CD4-positive, CD25-positive, alpha-beta regulatory T cell (primary cell): ENCODE measurements at regions not wholly inside any gene's neighbourhood (a gene's known extent, or its start where the extent isn't known, plus 50 kb on each side); places are given as distances from the start of the nearest gene placed in this dataset.

Source experiments
- ATAC-seq, 2 donors: fragments of 150-1000 bp; cut with Tn5 transposase; one replicate each; pipeline ENCODE4 v1.10.0; 2021; ENCODE audit warnings: low read depth in 2 of 2, moderate number of reproducible peaks in 2 of 2, moderate library complexity in 1 of 2
- DNase-seq, 3 donors: peaks; one replicate each; pipeline versions ENCODE4 v3.0.0 to v3.0.0-alpha.2; 2012 to 2022; ENCODE audit warnings: mixed read lengths in 1 of 3
- H3K27ac ChIP-seq: one replicate; pipeline ENCODE4 v1.7.0; 2013; ENCODE audit warnings: mild to moderate bottlenecking, low read length; ENCODE audit not compliant: insufficient read depth, poor library complexity, severe bottlenecking
- H3K27me3 ChIP-seq: one replicate; pipeline ENCODE4 v1.7.0; 2013; ENCODE audit warnings: low read length; ENCODE audit not compliant: control insufficient read depth, insufficient read depth
- H3K36me3 ChIP-seq: one replicate; pipeline ENCODE4 v1.7.0; 2013; ENCODE audit warnings: mild to moderate bottlenecking, low read length, moderate library complexity; ENCODE audit not compliant: control insufficient read depth, insufficient read depth
- H3K4me1 ChIP-seq: 2 replicates; pipeline ENCODE4 v1.7.0; 2013; ENCODE audit warnings: mild to moderate bottlenecking, low read length; ENCODE audit not compliant: insufficient read depth, control insufficient read depth, poor library complexity, severe bottlenecking
- H3K4me3 ChIP-seq: one replicate; pipeline ENCODE4 v1.7.0; 2013; ENCODE audit warnings: low read depth, mild to moderate bottlenecking, low read length, moderate library complexity
- H3K9me3 ChIP-seq, 2 experiments: 1 replicate in 1 of 2; 2 replicates in 1 of 2; pipeline ENCODE4 v1.7.0; 2013; ENCODE audit warnings: low read length in 2 of 2, mild to moderate bottlenecking in 1 of 2, moderate library complexity in 1 of 2; ENCODE audit not compliant: control insufficient read depth in 2 of 2
- H3K27ac Mint-ChIP-seq, 3 donors: one replicate each; pipeline ENCODE4 v1.8.0; 2020 to 2022; ENCODE audit warnings: mild to moderate bottlenecking in 3 of 3, mixed read lengths in 3 of 3, moderate library complexity in 2 of 3
- H3K27me3 Mint-ChIP-seq: one replicate; pipeline ENCODE4 v1.8.0; 2022; ENCODE audit warnings: mild to moderate bottlenecking, mixed read lengths
- H3K36me3 Mint-ChIP-seq: one replicate; pipeline ENCODE4 v1.8.0; 2020; ENCODE audit warnings: mixed read lengths
- H3K4me1 Mint-ChIP-seq, 4 donors: one replicate each; pipeline ENCODE4 v1.8.0; 2020 to 2022; ENCODE audit warnings: mixed read lengths in 4 of 4, mild to moderate bottlenecking in 1 of 4
- H3K4me3 Mint-ChIP-seq, 4 donors: one replicate each; pipeline ENCODE4 v1.8.0; 2020 to 2022; ENCODE audit warnings: mild to moderate bottlenecking in 4 of 4, mixed read lengths in 4 of 4, moderate library complexity in 3 of 4
- H3K9me3 Mint-ChIP-seq, 7 donors: one replicate each; pipeline ENCODE4 v1.8.0; 2020 to 2022; ENCODE audit warnings: mixed read lengths in 7 of 7, mild to moderate bottlenecking in 3 of 7, moderate library complexity in 2 of 7

- no peak overlapping the region for H3K27ac Mint-ChIP-seq
- Histone ChIP-seq H3K9me3 (no peaks in the 10 kb centered on the region), H3K4me1 (no peaks in the 10 kb centered on the region), H3K27ac (no peak overlapping the region), H3K27me3 (no peaks in the 10 kb centered on the region), H3K36me3 (no peaks in the 10 kb centered on the region), H3K4me3 (no peak overlapping the region)
- no peak overlapping the region for H3K4me3 Mint-ChIP-seq
- peaks cover 21% of the 10 kb centered on the region for H3K27me3 Mint-ChIP-seq
- ATAC-seq (no peak), DNase-seq (no peak)
- peaks cover 0 to 2% (median 0%) of the 10 kb centered on the region in 7 donors for H3K9me3 Mint-ChIP-seq
- no peaks in the 10 kb centered on the region for H3K36me3 Mint-ChIP-seq
- H3K4me1 Mint-ChIP-seq = peaks cover 0 to 3% (median 0%) of the 10 kb centered on the region in 4 donors
These were observed 78.9 kb upstream of the LHX1 start for GRCh38 chr17:36858119-36859002.

- H3K4me1 Mint-ChIP-seq = no peaks in the 10 kb centered on the region
- H3K9me3 Mint-ChIP-seq = peaks cover 0 to 2% (median 0%) of the 10 kb centered on the region in 7 donors
- H3K4me1 ChIP-seq = no peaks in the 10 kb centered on the region
- no peaks in the 10 kb centered on the region for H3K27me3 ChIP-seq
- no peak overlapping the region for H3K27ac ChIP-seq
- H3K27me3 Mint-ChIP-seq = peaks cover 16% of the 10 kb centered on the region
- no peak for DNase-seq
- H3K4me3 ChIP-seq = no peak overlapping the region
- peak overlapping the region in 1 of 3 donors; percentile 86 for H3K27ac Mint-ChIP-seq
- no peak overlapping the region for H3K4me3 Mint-ChIP-seq
- H3K36me3 Mint-ChIP-seq = no peaks in the 10 kb centered on the region
- no peaks in the 10 kb centered on the region for H3K36me3 ChIP-seq
- H3K9me3 ChIP-seq = no peaks in the 10 kb centered on the region
- no peak for ATAC-seq
These were observed 78.3 kb upstream of the LHX1 start for GRCh38 chr17:36859003-36859300.

GRCh38 chr17:36859706-36860105, 77.6 kb upstream of the LHX1 start:
- Histone ChIP-seq H3K9me3 (no peaks in the 10 kb centered on the region), H3K4me1 (no peaks in the 10 kb centered on the region), H3K27me3 (no peaks in the 10 kb centered on the region), H3K27ac (no peak overlapping the region), H3K36me3 (no peaks in the 10 kb centered on the region), H3K4me3 (no peak overlapping the region)
- peaks cover 0 to 2% (median 0%) of the 10 kb centered on the region in 7 donors for H3K9me3 Mint-ChIP-seq
- peaks cover 16% of the 10 kb centered on the region for H3K27me3 Mint-ChIP-seq
- no peaks in the 10 kb centered on the region for H3K4me1 Mint-ChIP-seq
- no peak overlapping the region for H3K4me3 Mint-ChIP-seq
- H3K27ac Mint-ChIP-seq = no peak overlapping the region
- no peaks in the 10 kb centered on the region for H3K36me3 Mint-ChIP-seq
- DNase-seq (no peak), ATAC-seq (no peak)

- Mint-ChIP-seq H3K4me3 (no peak overlapping the region), H3K4me1 (peaks cover 0 to 2% (median 0%) of the 10 kb centered on the region in 4 donors), H3K9me3 (no peaks in the 10 kb centered on the region), H3K36me3 (no peaks in the 10 kb centered on the region), H3K27me3 (peaks cover 16% of the 10 kb centered on the region), H3K27ac (no peak overlapping the region)
- DNase-seq = no peak
- Histone ChIP-seq H3K4me3 (no peak overlapping the region), H3K27ac (no peak overlapping the region), H3K36me3 (no peaks in the 10 kb centered on the region), H3K9me3 (no peaks in the 10 kb centered on the region), H3K27me3 (no peaks in the 10 kb centered on the region), H3K4me1 (no peaks in the 10 kb centered on the region)
- no peak for ATAC-seq
These were observed 75.7 kb upstream of the LHX1 start for GRCh38 chr17:36861531-36861930.

- no peaks in the 10 kb centered on the region for H3K27me3 ChIP-seq
- H3K36me3 Mint-ChIP-seq = no peaks in the 10 kb centered on the region
- no peak overlapping the region for H3K4me3 ChIP-seq
- no peaks in the 10 kb centered on the region for H3K9me3 Mint-ChIP-seq
- H3K4me1 ChIP-seq = no peaks in the 10 kb centered on the region
- H3K4me3 Mint-ChIP-seq = no peak overlapping the region
- DNase-seq (no peak), ATAC-seq (no peak)
- peaks cover 9% of the 10 kb centered on the region for H3K27me3 Mint-ChIP-seq
- H3K27ac Mint-ChIP-seq = no peak overlapping the region
- H3K4me1 Mint-ChIP-seq = peaks cover 0 to 2% (median 0%) of the 10 kb centered on the region in 4 donors
- no peaks in the 10 kb centered on the region for H3K36me3 ChIP-seq
- H3K27ac ChIP-seq = no peak overlapping the region
- H3K9me3 ChIP-seq = no peaks in the 10 kb centered on the region
These were observed 75.0 kb upstream of the LHX1 start for GRCh38 chr17:36862116-36862920.

GRCh38 chr17:36863131-36863530, 74.1 kb upstream of the LHX1 start:
- Histone ChIP-seq H3K27ac (no peak overlapping the region), H3K4me3 (no peak overlapping the region), H3K36me3 (no peaks in the 10 kb centered on the region), H3K9me3 (no peaks in the 10 kb centered on the region), H3K4me1 (no peaks in the 10 kb centered on the region), H3K27me3 (no peaks in the 10 kb centered on the region)
- no peak overlapping the region for H3K4me3 Mint-ChIP-seq
- DNase-seq (no peak), ATAC-seq (no peak)
- H3K36me3 Mint-ChIP-seq = no peaks in the 10 kb centered on the region
- H3K9me3 Mint-ChIP-seq = no peaks in the 10 kb centered on the region
- peaks cover 6% of the 10 kb centered on the region for H3K27me3 Mint-ChIP-seq
- no peak overlapping the region for H3K27ac Mint-ChIP-seq
- peaks cover 0 to 2% (median 0%) of the 10 kb centered on the region in 4 donors for H3K4me1 Mint-ChIP-seq

GRCh38 chr17:36863676-36864612, 73.3 kb upstream of the LHX1 start:
- Histone ChIP-seq H3K36me3 (no peaks in the 10 kb centered on the region), H3K4me3 (no peak overlapping the region), H3K27ac (no peak overlapping the region), H3K9me3 (no peaks in the 10 kb centered on the region), H3K27me3 (no peaks in the 10 kb centered on the region), H3K4me1 (no peaks in the 10 kb centered on the region)
- H3K36me3 Mint-ChIP-seq = no peaks in the 10 kb centered on the region
- no peak overlapping the region for H3K27ac Mint-ChIP-seq
- peaks cover 6% of the 10 kb centered on the region for H3K27me3 Mint-ChIP-seq
- H3K9me3 Mint-ChIP-seq = no peaks in the 10 kb centered on the region
- peaks cover 0 to 2% (median 0%) of the 10 kb centered on the region in 4 donors for H3K4me1 Mint-ChIP-seq
- no peak for ATAC-seq
- no peak overlapping the region for H3K4me3 Mint-ChIP-seq
- DNase-seq = no peak
